ENCODE measurements at regions not wholly inside any gene's neighbourhood (a gene's known extent, or its start where the extent isn't known, plus 50 kb on each side); places are given as distances from the start of the nearest gene placed in this dataset.

GRCh38 chr7:17183630-17184328 lies 114.7 kb upstream of the AHR start:
- DNase-seq, result no peak

DNA sequence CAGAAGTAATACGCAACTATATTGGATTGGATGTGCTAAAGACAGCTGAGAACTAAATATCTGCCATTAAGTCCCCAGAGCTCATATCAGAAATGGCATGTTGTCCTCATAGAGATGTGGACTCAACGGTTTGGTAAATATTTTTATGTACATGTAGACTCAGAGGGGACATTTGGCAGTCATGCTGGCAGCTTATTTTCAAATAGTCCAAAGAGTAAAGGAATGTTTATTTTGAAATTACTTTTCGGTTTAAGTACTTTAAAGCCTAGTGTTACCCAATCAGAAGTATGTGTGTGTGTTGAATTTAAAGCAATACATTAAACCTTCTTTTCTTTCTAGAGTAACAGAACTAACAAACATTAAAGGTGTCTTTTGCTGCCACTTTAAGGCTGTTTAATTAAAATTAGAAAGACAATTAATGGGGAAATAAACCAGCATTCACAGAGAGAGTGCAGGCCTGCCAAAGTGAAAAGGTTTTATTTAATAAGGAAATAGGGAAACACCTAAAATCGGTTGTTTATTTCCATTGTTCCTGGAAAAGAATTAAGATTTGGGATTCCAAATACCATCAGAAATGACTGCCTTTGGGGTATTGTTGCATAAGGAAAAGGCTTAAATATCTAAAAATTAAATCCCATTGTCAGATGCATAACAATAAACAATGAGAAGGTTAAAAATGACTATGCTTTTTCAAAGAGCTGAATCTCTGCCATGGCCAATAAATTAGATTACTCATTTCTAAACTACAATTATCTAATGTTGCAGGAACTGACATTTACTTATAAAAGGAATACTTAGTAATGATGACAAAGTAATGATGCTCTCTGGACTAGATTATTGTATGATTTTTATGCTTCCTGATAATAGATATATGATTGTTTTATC lies 113.4 kb upstream of the AHR start:
- DNase-seq, result no peak

- no peak for DNase-seq
Observed at GRCh38 chr7:17185690-17186070, 112.8 kb upstream of the AHR start.

- DNase-seq, result no peak
Observed at GRCh38 chr7:17186745-17187530, 111.5 kb upstream of the AHR start.

GRCh38 chr7:17194656-17195055 lies 103.8 kb upstream of the AHR start:
- no peak for DNase-seq

- no peak for DNase-seq
Observed at GRCh38 chr7:17195576-17195975, 102.9 kb upstream of the AHR start.

- DNase-seq, result no peak
Observed at GRCh38 chr7:17205910-17206309, 92.5 kb upstream of the AHR start.

DNA sequence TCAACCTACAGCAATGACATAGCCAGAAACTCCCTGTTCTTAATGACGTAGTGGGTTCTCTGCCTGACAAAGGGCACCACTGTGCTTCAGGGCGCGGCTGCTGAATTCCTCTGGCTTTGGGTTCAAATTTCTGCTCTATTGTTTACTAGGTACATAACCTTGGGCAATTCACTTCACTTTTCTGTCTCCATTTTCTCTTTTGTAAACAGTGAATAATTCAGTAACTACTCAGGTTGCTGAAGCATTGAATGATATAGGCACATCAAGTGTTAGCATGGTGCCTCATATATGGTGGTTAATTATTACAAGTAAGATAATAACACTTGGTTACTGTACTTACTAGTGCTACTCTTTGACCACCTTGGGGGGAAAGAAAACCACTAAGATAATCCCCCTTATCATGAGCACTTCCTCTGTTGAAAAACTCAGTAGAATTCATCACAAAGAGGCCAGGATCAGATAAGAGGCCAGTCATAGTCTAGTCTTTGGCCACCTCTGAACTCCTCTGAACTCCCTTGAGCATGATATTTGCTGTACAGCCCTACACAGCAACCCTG lies 92.0 kb upstream of the AHR start:
- DNase-seq, result no peak

DNA sequence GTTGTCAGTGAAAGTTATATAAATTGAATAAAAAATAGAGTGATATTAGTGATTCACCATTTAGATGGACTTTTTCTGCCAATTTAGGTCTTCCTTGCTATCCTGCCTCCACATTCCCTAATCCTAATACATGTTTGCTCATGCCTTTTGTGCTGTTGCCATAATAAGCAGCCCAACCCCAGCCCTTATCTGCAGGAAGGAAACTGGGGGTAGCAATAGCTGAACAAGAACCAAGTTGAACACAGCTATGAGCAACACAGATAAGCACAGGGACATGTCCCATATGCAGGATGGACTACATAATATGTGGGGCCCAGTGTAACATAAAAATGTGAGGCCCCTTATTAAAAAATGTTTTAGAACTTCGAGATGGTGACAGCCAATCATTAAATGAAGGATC lies 91.2 kb upstream of the AHR start:
- no peak for DNase-seq

DNA sequence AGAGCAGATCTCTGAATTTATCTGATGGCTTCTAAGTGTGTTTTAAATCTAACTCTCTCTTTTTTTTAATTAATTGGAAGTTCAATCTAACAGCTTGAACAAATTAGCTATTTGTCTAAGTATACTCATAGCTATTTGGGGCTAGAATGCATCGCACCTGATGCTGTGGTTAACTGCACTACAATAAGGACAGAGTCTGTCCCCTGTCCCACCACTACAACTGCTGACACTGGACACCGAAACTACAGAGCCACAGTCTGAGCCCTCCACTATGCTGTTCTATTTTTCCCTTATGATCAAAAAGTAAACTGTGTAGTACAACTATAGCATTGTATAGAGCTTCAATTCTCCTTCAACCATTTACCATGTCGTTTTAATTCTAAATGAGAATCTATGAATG lies 89.4 kb upstream of the AHR start:
- no peak for DNase-seq

DNA sequence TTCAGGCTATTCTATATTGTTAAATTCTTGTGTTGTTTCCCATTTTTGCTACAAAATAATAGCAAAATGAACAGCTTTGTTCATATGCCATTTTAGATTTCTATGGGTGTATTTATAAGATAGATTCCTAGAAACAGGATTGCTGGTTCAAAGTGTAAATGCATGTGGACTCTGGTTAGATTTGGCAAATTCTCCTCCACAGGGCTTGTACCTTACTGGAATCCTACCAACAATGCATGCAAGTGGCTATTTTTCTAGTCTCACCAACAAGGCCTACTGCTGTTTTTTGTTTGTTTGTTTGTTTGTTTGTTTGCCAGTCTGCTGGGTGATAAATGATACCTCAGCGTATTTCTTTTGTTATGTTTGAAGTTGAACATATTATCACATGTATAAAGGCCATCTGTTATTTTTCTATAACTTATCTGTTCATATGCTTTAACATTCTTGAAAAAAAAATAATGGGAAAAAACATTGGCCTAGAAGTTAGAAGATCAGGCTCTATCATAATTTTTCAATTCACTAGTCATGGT lies 87.1 kb upstream of the AHR start:
- no peak for DNase-seq

GRCh38 chr7:17212188-17212587 lies 86.3 kb upstream of the AHR start:
- DNase-seq, result no peak

DNA sequence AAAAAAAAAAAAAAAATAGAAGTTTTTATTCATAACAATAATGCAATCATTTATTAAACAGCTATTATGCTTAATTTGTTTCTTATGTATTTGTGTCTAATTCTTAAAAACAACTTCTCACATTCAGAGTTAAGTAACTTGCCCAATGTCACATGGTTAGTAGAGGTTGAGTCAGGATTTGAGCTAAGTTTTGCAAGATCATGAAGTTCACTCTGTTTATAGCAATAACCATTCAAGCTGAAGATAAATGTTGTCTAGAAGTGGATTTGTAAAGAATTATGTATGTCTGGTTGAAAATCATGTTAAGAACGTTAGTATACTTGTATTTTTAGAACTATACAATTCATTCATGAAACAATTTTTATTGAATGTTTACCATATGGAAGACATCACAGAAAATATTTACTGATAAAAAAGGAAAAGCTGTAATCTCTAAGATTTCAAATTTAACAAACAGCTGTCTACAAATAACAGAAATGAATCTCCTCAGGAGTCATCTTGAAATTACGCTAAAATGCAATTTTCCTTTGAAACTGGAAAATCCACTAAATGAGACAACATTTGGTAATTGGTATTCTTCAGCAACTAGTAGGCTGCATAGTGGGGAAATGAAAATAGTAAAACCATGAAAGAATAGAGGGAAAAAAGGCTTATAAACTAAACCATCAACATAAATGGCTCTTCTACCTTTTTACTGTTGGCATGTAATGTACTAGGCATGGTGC lies 70.5 kb upstream of the AHR start:
- DNase-seq, result no peak

GRCh38 chr7:17229228-17229627 lies 69.2 kb upstream of the AHR start:
- no peak for DNase-seq

- no peak for DNase-seq
Observed at GRCh38 chr7:17230099-17230807, 68.2 kb upstream of the AHR start.

GRCh38 chr7:17233603-17234002 lies 64.8 kb upstream of the AHR start:
- peak in 1 of 2 donors; percentile 32 for DNase-seq

GRCh38 chr7:17234030-17234397 lies 64.4 kb upstream of the AHR start:
- no peak for DNase-seq

DNA sequence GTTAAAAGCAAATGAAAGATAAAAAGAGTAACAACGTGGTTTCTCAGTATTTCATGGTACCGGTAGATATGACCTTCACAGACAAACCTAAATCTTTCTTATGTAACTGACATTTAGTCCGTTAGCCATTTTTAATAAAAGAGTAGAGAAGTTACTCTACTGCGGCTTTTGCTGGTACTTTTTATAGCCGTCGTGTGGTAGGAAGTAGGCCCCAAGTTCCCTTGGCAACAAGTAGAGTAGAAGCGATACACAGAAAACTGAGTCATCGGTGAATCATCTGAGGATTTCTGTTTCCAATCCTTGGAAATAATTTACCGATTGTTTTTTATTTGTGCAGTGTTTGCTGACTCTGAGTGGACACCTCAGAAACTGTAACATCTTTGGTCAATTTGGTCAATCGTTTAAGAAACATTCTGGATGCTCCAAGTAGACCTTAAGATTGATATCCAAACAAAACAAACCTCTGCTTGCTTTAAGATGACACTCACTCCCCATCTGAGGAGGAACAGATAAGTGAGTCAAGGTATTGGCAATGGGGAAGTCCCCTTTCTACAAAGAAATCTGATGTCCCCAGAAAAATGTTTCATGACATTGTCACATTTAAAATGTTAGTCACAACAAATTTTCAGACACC lies 63.9 kb upstream of the AHR start:
- peak in 1 of 2 donors; percentile 23 for DNase-seq

DNA sequence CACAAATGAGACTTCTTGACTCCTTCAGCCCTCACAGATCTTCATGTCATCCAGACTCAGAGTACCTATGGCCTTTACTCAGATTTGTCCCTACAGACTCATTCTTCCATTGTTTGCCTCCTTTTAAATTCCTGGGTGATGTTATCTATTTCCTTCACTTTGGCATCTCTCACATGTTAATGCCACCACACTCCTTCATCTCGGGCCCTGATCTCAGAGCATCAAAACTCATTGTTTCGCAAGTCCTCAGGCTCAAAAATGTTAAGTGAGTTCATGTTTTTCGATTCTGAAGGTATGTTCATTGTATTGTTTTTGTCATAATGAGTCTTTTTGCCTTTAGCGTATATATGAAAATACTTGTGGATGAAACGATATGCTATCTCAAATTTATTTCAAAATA lies 62.3 kb upstream of the AHR start:
- no peak for DNase-seq

GRCh38 chr7:17236603-17237002 lies 61.8 kb upstream of the AHR start:
- no peak for DNase-seq

DNA sequence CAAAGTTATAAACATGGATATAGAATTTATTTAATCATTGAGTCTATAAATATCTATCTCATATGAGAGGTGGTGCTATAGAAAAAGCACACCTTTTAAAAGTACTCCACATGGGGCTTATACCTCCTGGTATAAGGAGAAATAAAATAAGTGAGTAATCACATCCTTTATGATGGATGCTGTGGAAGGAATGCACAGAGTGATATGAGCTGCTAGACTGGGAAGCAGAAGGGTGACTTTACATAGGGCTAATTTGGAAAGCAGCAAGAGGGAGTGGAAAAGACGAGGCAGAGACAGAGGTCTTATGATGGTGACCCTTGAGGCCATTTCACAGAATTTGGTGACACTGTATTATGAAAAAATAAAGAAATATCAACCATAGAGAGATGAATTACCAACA lies 59.4 kb upstream of the AHR start:
- no peak for DNase-seq
